ENCODE measurements at regions not wholly inside any gene's neighbourhood (a gene's known extent, or its start where the extent isn't known, plus 50 kb on each side); places are given as distances from the start of the nearest gene placed in this dataset.
"Not testable (repeated sequence)": the region's sequence is repeated elsewhere in the genome, so short reads cannot be mapped to it uniquely, and the experiment has no call there.

- not testable (repeated sequence) for DNase-seq
Measured at GRCh38 chr7:65145008-65145407, 138.5 kb upstream of the ERV3-1 start.

- DNase-seq, result not testable (repeated sequence)
Measured at GRCh38 chr7:65144557-65144956, 138.1 kb upstream of the ERV3-1 start.

- not testable (repeated sequence) for DNase-seq
Measured at GRCh38 chr7:65144119-65144518, 137.6 kb upstream of the ERV3-1 start.

- not testable (repeated sequence) for DNase-seq
Measured at GRCh38 chr7:65141894-65142293, 135.4 kb upstream of the ERV3-1 start.

DNA sequence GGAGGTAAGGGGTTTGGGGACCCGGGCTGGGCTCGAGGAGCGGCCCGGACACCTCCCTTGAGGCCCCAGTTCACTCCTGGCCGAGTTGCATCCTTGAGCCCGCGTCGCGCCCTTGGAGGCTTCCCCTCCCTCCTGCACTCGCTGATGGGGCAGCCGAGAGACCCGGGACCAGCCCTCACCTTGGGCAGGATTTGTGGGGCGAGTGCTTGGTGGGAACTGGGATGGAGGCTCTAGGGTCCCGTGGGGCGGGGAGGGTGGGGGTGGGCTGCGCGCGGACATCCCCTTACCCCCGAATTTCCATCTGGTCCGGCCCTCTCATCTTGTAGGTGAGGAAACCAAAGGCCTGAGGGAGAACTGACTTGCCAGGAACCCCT, 134.9 kb upstream of the ERV3-1 start:
- not testable (repeated sequence) for DNase-seq

GRCh38 chr7:65140543-65141404, 134.3 kb upstream of the ERV3-1 start:
- DNase-seq, result not testable (repeated sequence)

GRCh38 chr7:65136850-65137249, 130.4 kb upstream of the ERV3-1 start:
- DNase-seq, result not testable (repeated sequence)

- not testable (repeated sequence) for DNase-seq
Measured at GRCh38 chr7:65133087-65133486, 126.6 kb upstream of the ERV3-1 start.

DNA sequence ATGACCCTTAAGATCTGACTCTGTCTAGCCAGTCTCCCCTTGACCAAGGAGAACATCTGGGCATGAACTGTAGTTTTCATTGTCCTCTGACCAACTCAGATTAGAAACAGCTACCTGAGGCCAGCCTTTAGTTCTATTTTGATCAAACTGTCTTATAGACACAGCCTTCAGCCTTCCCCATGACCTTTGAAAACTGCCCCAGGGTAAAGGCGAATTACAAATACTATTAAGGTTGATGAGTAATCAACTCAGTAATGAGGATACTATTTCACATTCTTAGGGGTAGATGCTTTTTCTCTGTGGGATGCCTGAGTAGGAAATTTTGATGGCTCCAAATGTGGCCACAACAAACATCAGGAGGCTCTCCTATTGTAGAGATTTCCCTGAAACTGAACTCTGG, 125.8 kb upstream of the ERV3-1 start:
- DNase-seq, result not testable (repeated sequence)

DNA sequence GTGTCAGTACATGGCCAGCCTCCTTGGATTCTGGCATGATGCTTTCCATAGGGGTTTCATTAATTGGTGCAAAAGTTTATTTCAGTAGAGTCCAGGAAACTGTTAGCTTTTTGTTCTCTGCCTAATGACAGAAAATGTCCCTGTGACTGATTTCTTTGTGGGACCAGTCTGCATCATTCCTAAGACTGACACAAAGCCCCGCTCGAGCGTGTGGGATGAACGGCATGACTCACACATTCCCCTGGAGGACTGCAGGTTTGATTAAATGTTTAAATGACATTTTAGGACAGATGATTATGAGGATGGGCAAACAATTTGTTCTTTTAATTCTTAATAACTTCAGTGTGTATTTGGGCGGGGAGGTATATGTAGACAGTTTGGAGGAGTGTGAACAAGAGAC, 120.9 kb upstream of the ERV3-1 start:
- DNase-seq, result not testable (repeated sequence)

DNA sequence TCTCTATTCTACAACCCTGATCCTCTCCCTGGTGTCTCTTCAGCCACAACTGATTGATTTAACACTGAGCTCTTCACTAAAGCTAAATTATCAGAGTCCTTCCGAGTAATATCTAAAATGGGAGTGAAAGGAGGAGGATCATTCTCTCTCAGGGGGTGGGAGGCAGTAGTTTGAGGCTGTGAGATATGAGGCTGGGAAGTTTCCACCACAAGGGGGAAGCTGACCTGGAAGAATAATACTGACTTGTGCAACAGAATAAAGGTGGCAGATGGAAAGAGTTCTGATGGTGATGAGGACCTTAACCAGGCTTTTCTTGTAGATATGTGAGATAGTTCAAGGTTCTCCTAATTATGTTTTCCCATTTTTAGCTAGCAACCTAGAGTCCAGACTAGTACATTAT, 118.1 kb upstream of the ERV3-1 start:
- DNase-seq, result not testable (repeated sequence)

DNA sequence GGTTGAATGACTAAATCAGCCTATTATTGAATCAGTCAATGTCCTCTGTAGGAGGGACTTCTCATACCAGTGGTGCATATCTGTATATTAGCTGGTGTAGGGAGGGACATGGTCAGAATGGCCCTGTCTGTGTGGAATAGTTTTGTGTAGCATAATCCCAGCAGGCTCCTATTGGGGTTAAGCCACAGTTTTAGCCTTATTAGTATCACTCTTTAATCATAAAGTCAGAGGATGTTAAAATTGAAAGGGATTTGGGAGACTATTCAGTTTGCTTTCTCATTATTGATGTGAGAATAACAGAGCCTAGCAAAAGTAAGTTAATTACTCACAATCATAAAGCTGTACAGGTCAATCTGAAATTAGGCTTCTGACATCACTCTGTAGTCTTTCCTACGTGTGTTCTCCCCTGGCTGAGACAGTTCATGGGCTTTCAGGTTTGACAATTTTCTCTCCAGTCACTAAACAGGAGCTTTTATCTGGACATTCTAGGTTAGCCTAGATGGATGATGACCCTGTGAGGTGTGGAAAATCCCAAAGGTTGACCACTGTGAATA, 99.2 kb upstream of the ERV3-1 start:
- DNase-seq, result not testable (repeated sequence)

DNA sequence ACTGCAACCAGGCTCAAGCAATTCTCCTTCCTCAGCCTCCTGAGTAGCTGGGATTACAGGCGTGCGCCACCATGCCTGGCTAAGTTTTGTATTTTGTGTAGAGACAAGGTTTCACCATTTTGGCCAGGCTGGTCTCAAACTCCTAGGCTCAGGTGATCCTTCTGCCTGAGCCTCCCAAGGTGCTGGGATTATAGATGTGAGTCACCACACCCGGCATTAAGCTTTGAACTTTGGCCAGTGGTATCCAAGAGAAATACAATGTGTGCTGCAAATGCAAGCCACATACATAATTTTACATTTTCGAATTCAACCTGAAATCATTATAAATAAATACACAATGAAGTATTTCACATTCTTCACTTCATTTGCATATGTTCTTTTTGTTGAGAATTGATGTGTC, 94.0 kb upstream of the ERV3-1 start:
- not testable (repeated sequence) for DNase-seq

DNA sequence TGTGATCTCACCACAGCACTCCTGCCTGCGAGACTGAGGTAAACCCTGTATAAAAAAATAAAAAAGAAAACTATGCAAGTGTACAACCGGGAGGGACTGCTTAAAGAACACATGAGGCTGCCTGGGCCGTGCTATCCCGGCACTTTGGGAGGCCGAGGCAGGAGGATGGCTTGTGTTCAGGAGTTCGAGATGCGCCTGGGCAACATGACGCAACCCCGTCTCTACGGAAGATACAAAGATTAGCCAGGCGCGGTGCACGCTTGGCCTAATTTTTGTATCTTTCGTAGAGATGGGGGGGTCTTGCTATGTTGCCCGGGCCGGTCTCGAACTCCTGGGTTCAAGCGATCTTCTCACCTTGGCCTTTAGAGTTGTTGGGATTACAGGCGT, 75.2 kb upstream of the ERV3-1 start:
- DNase-seq, result not testable (repeated sequence)

GRCh38 chr7:65080799-65081668, 74.5 kb upstream of the ERV3-1 start:
- peak; percentile 79 for DNase-seq

DNA sequence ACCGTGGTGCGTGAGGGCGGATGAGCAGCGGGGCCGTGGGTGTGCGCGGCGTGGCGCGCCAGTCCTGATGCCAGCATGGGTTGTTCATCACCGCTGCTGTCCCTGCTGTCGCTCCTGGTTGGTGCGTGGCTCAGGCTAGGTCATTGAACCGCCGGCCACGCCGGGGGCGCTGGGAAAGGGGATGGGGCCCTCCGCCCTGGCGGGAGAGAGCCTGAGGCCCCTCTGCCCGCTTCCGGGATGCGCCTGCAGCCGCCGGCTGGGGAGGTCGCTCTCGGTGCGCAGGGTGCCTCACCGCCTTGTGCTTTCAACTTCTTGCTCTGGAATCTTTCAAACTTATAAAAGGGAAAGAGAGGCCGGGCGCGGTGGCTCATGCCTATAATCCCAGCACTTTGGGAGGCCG, 68.5 kb upstream of the ERV3-1 start:
- not testable (repeated sequence) for DNase-seq

DNA sequence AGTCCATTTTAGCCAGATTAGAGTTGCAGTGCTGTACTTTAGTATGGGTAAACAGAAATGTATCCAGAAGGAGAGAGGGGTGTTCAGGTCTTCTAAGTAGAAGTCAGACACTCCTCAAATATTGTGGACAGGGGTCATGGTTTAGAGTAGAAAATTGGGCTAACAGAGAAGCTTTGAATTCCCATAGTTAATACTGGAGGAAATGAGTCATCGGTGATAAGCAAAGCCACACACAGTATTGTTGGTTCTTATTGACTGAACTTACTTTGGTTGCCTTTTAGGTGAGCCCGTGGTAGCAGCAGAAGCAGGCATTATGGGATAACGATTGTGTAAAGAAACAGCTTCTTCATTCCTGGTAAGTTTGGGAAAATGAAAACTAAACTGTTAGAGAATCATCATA, 66.7 kb upstream of the ERV3-1 start:
- not testable (repeated sequence) for DNase-seq

- not testable (repeated sequence) for DNase-seq
Measured at GRCh38 chr7:65071854-65072431, 65.5 kb upstream of the ERV3-1 start.

GRCh38 chr7:65069476-65069875, 63.0 kb upstream of the ERV3-1 start:
- not testable (repeated sequence) for DNase-seq

- DNase-seq, result not testable (repeated sequence)
Measured at GRCh38 chr7:65062566-65062965, 56.1 kb upstream of the ERV3-1 start.

DNA sequence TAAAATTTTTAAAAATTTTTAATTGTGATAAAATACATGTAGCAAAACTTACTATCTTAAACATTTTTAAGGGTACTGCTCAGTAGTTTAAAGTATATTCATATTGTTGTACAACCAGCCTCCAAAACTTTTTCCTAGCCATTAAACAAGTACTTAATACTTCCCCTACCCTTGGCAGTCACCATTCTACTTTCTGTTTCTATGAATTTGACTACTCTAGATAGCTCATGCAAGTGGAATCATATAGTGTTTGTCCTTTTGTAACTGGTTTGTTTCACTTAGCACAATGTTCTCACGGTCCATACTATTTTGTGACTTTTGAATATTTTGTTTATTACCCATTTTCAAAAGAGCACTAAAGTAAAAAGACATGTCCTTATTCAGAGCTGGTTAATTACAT, 52.8 kb upstream of the ERV3-1 start:
- not testable (repeated sequence) for DNase-seq

Data from DMS 273 treated with DMSO at 0.1 percent for 48 hours (cell line).